Heart left ventricle (tissue), 16 donors: ENCODE measurements at regions not wholly inside any gene's neighbourhood (a gene's known extent, or its start where the extent isn't known, plus 50 kb on each side); places are given as distances from the start of the nearest gene placed in this dataset.
"Not testable (repeated sequence)": the region's sequence is repeated elsewhere in the genome, so short reads cannot be mapped to it uniquely, and the experiment has no call there.

Experiments
- ATAC-seq, 4 donors: fragments of 200-7000 bp; cut with Tn5 transposase; one replicate each; pipeline ENCODE4 v1.9.1; 2020 to 2022; ENCODE audit warnings: moderate library complexity in 4 of 4, mild to moderate bottlenecking in 3 of 4, moderate number of reproducible peaks in 1 of 4
- DNase-seq, 5 donors: peaks; one replicate each; pipeline ENCODE4 v3.0.0-alpha.2; 2020
- H3K27ac ChIP-seq, 12 donors: fragments of 200-600 bp; sonication (generic) in 4 of 12; one replicate each; pipeline versions ENCODE4 v1.5.0 to v1.8.0; 2016 to 2022; ENCODE audit warnings: mild to moderate bottlenecking in 2 of 12
- H3K27me3 ChIP-seq, 9 donors: fragments of 200-600 bp; sonication (generic) in 2 of 9; one replicate each; pipeline versions ENCODE4 v1.5.1 to v1.8.0; 2016 to 2022; ENCODE audit warnings: mild to moderate bottlenecking in 3 of 9
- H3K36me3 ChIP-seq, 9 donors: fragments of 200-600 bp; sonication (generic) in 2 of 9; one replicate each; pipeline versions ENCODE4 v1.5.0 to v1.8.0; 2018 to 2022; ENCODE audit warnings: mild to moderate bottlenecking in 2 of 9
- H3K4me1 ChIP-seq, 12 donors: fragments of 200-600 bp; sonication (generic) in 4 of 12; one replicate each; pipeline versions ENCODE4 v1.5.0 to v1.8.0; 2016 to 2022; ENCODE audit warnings: mild to moderate bottlenecking in 3 of 12
- H3K4me3 ChIP-seq, 12 donors: fragments of 200-600 bp; sonication (generic) in 4 of 12; one replicate each; pipeline versions ENCODE4 v1.5.0 to v1.8.0; 2017 to 2022; ENCODE audit warnings: mild to moderate bottlenecking in 9 of 12, moderate library complexity in 4 of 12
- H3K9me3 ChIP-seq, 12 donors: fragments of 200-600 bp; sonication (generic) in 4 of 12; one replicate each; pipeline versions ENCODE4 v1.5.0 to v1.8.0; 2016 to 2022; ENCODE audit warnings: mild to moderate bottlenecking in 1 of 12
- WGBS, 4 donors: extraction: QIAGEN DNeasy Blood & Tissue Kit in 2 of 4; methylation state at CpG; one replicate each; pipeline versions ENCODE4 v1.1.5 to v1.1.7; 2013 to 2018; 5-methylcytosine and 5-hydroxymethylcytosine counted together
- intact Hi-C, 10 donors: fragments of 100-400 bp; cut with DNase I; formaldehyde crosslinking; loops; one replicate each; pipeline versions ENCODE4 v1.11.1 to v1.14.2; 2022
- donor health status: ischemic (EF 13 %, LVEDD 7.1; RV severe dilation, severe dysfunction).
- donor health status: healthy with polysubstance abuse.
- donor health status: DM: no; HTN: yes; CAD: no.
- donor health status: DM: no; HTN: no; CAD: no.
- donor health status: ischemic (EF 25% LVEDD 6.9; RV normal size, moderate dysfunction).
- donor health status: ischemic (EF 25% LVEDD 5.7; RV mildly dilated, moderate dysfunction).
- donor health status: healthy.
- donor health status: DM: yes; HTN: yes; CAD: no.
- donor health status: ischemic (EF 35%, LVEDD 5.7; RV mildly dilated, moderate dysfunction).
- donor health status: nonischemic (EF 11% LVEDD 7.7; RV severe dilation, severe dysfunction).
- donor health status: DM: yes; HTN: yes; CAD: no.
- donor health status: PGD.
- donor health status: ischemic (EF 29% LVEDD 5.4; RV normal size, mild dysfunction).
- donor health status: nonischemic (EF 23%, LVEDD 6.1; RV moderate dilation, normal function).

GRCh38 chrX:144129511-144129910 lies 245.6 kb downstream of the UBE2NL start:
- H3K27me3 ChIP-seq, intact Hi-C loops, H3K27ac ChIP-seq, H3K4me3 ChIP-seq, H3K36me3 ChIP-seq, H3K4me1 ChIP-seq, H3K9me3 ChIP-seq, ATAC-seq, DNase-seq: not testable (repeated sequence)
- WGBS, 4 donors: 54 to 75% methylated on average over 1 of the region's 2 CpGs; no CpG with 5 or more reads in 2 of the 4 donors

DNA sequence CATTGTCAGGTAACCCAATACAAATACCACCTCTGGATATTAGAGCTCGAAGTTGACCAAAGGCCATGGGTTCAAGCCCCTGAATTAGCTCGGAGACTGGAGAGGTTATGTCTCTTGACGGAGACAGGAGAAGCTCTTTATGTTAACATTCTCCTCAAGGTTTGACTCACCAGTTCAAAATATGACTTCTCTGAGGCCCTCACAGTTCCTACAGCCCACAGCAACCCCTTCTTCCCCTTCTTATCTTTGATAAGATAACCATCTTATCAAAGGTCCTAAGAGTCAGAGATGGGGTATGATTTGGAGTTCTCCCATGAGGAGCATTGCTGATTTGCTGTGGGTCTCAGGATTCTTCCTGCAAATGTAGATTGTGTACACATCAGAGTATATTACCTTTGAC lies 246.6 kb downstream of the UBE2NL start:
- DNase-seq: not testable (repeated sequence)

GRCh38 chrX:144131080-144131479 lies 247.2 kb downstream of the UBE2NL start:
- DNase-seq, H3K4me1 ChIP-seq, H3K27ac ChIP-seq, ATAC-seq, H3K36me3 ChIP-seq, H3K4me3 ChIP-seq, H3K9me3 ChIP-seq, intact Hi-C loops, H3K27me3 ChIP-seq: not testable (repeated sequence)
- 75 to 89% (median 82%) methylated on average over 2 to 3 of the region's 3 CpGs for WGBS, 4 donors

More for the DNA sequence above, 246.6 kb downstream of the UBE2NL start:
- ATAC-seq, H3K36me3 ChIP-seq, H3K27me3 ChIP-seq, intact Hi-C loops, H3K9me3 ChIP-seq, H3K4me3 ChIP-seq, H3K27ac ChIP-seq, H3K4me1 ChIP-seq: not testable (repeated sequence)
- no CpG with 5 or more reads among the region's 3 CpGs for WGBS, 4 donors

DNA sequence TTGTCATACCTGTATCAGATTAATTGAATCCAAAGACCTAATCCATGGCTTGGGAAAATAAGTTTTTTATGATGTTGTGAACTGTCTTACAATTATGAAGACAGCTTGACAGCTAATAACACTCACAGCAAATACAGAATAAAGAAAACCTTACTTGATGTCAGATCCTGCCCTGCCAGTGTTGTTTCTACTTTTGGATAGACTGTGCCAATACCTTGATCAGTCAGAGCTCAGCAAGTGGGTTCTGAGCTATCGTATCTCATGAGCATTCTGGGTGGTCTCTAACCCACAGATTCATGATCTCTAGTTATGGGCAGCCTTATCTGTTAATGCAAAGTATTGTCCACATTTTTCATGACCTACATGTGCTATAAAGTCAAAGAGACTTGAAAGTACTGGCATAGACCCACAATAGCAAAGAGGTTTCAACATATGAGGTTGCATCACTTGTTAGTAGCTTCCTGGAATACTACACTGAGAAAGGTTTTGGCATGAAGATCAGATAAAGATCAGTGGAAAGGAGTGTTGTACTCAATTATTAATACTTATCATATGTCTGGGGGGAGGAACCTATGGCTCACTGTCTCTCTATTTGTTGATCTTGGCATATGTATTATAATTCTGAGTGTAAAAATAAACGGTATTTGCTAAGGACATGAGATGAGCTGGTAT lies 250.7 kb downstream of the UBE2NL start:
- ATAC-seq, H3K27me3 ChIP-seq, DNase-seq, H3K27ac ChIP-seq, H3K36me3 ChIP-seq, intact Hi-C loops, H3K4me1 ChIP-seq, H3K9me3 ChIP-seq, H3K4me3 ChIP-seq: not testable (repeated sequence)
- WGBS, 4 donors: 39 to 74% (median 42%) methylated on average over 1 of the region's 2 CpGs

- 62 to 87% (median 78%) methylated on average over 4 to 5 of the region's 5 CpGs for WGBS, 4 donors
- H3K4me3 ChIP-seq, H3K27me3 ChIP-seq, ATAC-seq, H3K36me3 ChIP-seq, H3K9me3 ChIP-seq, H3K4me1 ChIP-seq, H3K27ac ChIP-seq, DNase-seq, intact Hi-C loops: not testable (repeated sequence)
Observed at GRCh38 chrX:144154474-144154873, 270.6 kb downstream of the UBE2NL start.

- H3K27me3 ChIP-seq, H3K4me1 ChIP-seq, H3K27ac ChIP-seq, ATAC-seq, H3K4me3 ChIP-seq, intact Hi-C loops, H3K9me3 ChIP-seq, H3K36me3 ChIP-seq, DNase-seq: not testable (repeated sequence)
Observed at GRCh38 chrX:144185197-144185596, 301.3 kb downstream of the UBE2NL start.

- H3K4me3 ChIP-seq, intact Hi-C loops, H3K27me3 ChIP-seq, DNase-seq, H3K9me3 ChIP-seq, H3K4me1 ChIP-seq, ATAC-seq, H3K36me3 ChIP-seq, H3K27ac ChIP-seq: not testable (repeated sequence)
- 53 to 77% (median 64%) methylated on average over 3 to 4 of the region's 4 CpGs for WGBS, 4 donors
Observed at GRCh38 chrX:144188489-144188888, 304.6 kb downstream of the UBE2NL start.

DNA sequence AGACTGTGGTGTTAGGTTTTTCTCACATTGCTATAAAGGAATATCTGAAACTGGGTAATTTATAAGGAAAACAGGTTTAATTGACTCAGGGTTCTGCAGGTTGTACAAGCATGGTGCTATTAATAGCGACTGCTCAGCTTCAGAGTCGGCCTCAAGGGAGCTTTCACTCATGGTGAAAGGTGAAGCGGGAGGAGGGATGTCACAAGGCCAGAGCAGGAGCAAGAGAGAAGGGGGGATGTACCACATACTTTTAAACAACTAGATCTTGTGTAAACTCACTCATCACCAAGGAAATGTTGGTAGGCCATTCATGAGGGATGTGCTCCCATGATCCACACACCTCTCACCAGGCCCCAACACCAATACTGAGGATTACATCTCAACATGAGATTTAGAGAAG lies 313.2 kb downstream of the UBE2NL start:
- H3K4me1 ChIP-seq, ATAC-seq, intact Hi-C loops: not testable (repeated sequence)

GRCh38 chrX:144202726-144203125 lies 318.9 kb downstream of the UBE2NL start:
- H3K4me1 ChIP-seq, DNase-seq, ATAC-seq, H3K9me3 ChIP-seq, intact Hi-C loops, H3K36me3 ChIP-seq, H3K27me3 ChIP-seq, H3K27ac ChIP-seq, H3K4me3 ChIP-seq: not testable (repeated sequence)
- no CpG with 5 or more reads among the region's 2 CpGs for WGBS, 4 donors

More for the DNA sequence above, 313.2 kb downstream of the UBE2NL start:
- WGBS, 4 donors: 50 to 70% (median 56%) methylated on average over 2 to 3 of the region's 3 CpGs
- DNase-seq, H3K27me3 ChIP-seq, H3K4me3 ChIP-seq, H3K36me3 ChIP-seq, H3K27ac ChIP-seq, H3K9me3 ChIP-seq: not testable (repeated sequence)

GRCh38 chrX:144208360-144209024 lies 324.6 kb downstream of the UBE2NL start:
- intact Hi-C loops: not testable (repeated sequence)

More at GRCh38 chrX:144208360-144209024, 324.6 kb downstream of the UBE2NL start:
- ATAC-seq, H3K4me1 ChIP-seq, DNase-seq, H3K9me3 ChIP-seq, H3K27ac ChIP-seq, H3K36me3 ChIP-seq, H3K4me3 ChIP-seq, H3K27me3 ChIP-seq: not testable (repeated sequence)
- WGBS, 4 donors: 31 to 100% (median 60%) methylated on average over 2 of the region's 6 CpGs
